SK-N-SH (cell line): ENCODE measurements at regions not wholly inside any gene's neighbourhood (a gene's known extent, or its start where the extent isn't known, plus 50 kb on each side); places are given as distances from the start of the nearest gene placed in this dataset.

ENCODE experiments used
- CTCF ChIA-PET: fragments of 300-600, 350-600 bp; formaldehyde crosslinking; extraction: SDS; loops from one replicate; lab custom pipeline; 2021; lab: Yijun Ruan, JAX
- POLR2A ChIA-PET: fragments of 350-600 bp; sonication (Branson Sonifier 250); formaldehyde crosslinking; extraction: SDS; loops from one replicate; lab custom pipeline; 2020; ENCODE audit warnings: antibody characterized with exemption, inconsistent platforms; lab: Yijun Ruan, JAX
- DNase-seq: peaks from one replicate; pipeline ENCODE4 v3.0.0; 2012
- H2AFZ ChIP-seq: fragments of 200-600 bp; sonication (generic); 2 replicates; pipeline ENCODE4 v1.8.1; 2016; ENCODE audit warnings: antibody characterized with exemption, mild to moderate bottlenecking, low read depth
- H3F3A ChIP-seq: fragments of 200-600 bp; sonication (generic); replicated peaks from 2 replicates; pipeline ENCODE3; 2016; ENCODE audit warnings: antibody characterized with exemption, mild to moderate bottlenecking; ENCODE audit not compliant: insufficient read depth
- H3K27ac ChIP-seq, 2 experiments: fragments of 200-500 bp in 1 of 2; fragments of 200-600 bp in 1 of 2; sonication (Bioruptor generic) in 1 of 2; sonication (generic), shearing (Covaris generic) in 1 of 2; 2 replicates each; pipeline versions ENCODE4 v1.5.1 to v1.6.1; 2014 to 2016; ENCODE audit warnings: low read depth in 2 of 2, inconsistent platforms in 1 of 2, low read length in 1 of 2, mild to moderate bottlenecking in 1 of 2, mixed read lengths in 1 of 2
- H3K27me3 ChIP-seq: fragments of 200-600 bp; sonication (generic), shearing (Covaris generic); 2 replicates; pipeline ENCODE4 v1.6.1; 2016; ENCODE audit warnings: mixed run types; ENCODE audit not compliant: insufficient read depth
- H3K36me3 ChIP-seq, 2 experiments: fragments of 200-500 bp in 1 of 2; fragments of 200-600 bp in 1 of 2; sonication (Bioruptor generic) in 1 of 2; sonication (generic) in 1 of 2; replicated peaks in 1 of 2; 2 replicates each; pipeline versions ENCODE3 to v1.5.1; 2014 to 2016; ENCODE audit warnings: low read length in 1 of 2, mild to moderate bottlenecking in 1 of 2; ENCODE audit not compliant: insufficient read depth in 2 of 2, control insufficient read depth in 1 of 2
- H3K4me1 ChIP-seq, 2 experiments: fragments of 200-500 bp in 1 of 2; fragments of 200-600 bp in 1 of 2; sonication (Bioruptor generic) in 1 of 2; sonication (generic), shearing (Covaris generic) in 1 of 2; 2 replicates each; pipeline versions ENCODE4 v1.5.1 to v1.6.1; 2014 to 2016; ENCODE audit warnings: low read depth in 1 of 2, low read length in 1 of 2, mixed run types in 1 of 2; ENCODE audit not compliant: insufficient read depth in 2 of 2, control insufficient read depth in 1 of 2
- H3K4me2 ChIP-seq: fragments of 200-600 bp; sonication (generic), shearing (Covaris generic); 2 replicates; pipeline ENCODE4 v1.6.1; 2017; ENCODE audit warnings: mixed run types
- H3K4me3 ChIP-seq, 2 experiments: fragments of 200-500 bp in 1 of 2; fragments of 200-600 bp in 1 of 2; sonication (Bioruptor generic) in 1 of 2; sonication (generic), shearing (Covaris generic) in 1 of 2; 2 replicates each; pipeline versions ENCODE4 v1.5.1 to v1.8.1; 2014 to 2016; ENCODE audit warnings: low read depth in 2 of 2, inconsistent platforms in 1 of 2, low read length in 1 of 2, mild to moderate bottlenecking in 1 of 2, mixed read lengths in 1 of 2, moderate library complexity in 1 of 2
- H3K79me2 ChIP-seq: fragments of 200-600 bp; sonication (generic); 2 replicates; pipeline ENCODE4 v1.8.1; 2017; ENCODE audit warnings: mild to moderate bottlenecking; ENCODE audit not compliant: insufficient read depth
- H3K9ac ChIP-seq: fragments of 200-600 bp; sonication (generic); 2 replicates; pipeline ENCODE4 v1.6.1; 2017; ENCODE audit warnings: mixed run types
- H3K9me2 ChIP-seq: fragments of 200-600 bp; sonication (generic); 2 replicates; pipeline ENCODE4 v1.6.1; 2017; ENCODE audit warnings: mixed run types
- H3K9me3 ChIP-seq: fragments of 200-600 bp; sonication (generic); 2 replicates; pipeline ENCODE4 v1.6.1; 2017; ENCODE audit warnings: mixed run types, mild to moderate bottlenecking, moderate library complexity
- H4K20me1 ChIP-seq: fragments of 200-600 bp; sonication (generic); 2 replicates; pipeline ENCODE4 v1.6.1; 2017; ENCODE audit warnings: mild to moderate bottlenecking, mixed run types; ENCODE audit not compliant: insufficient read depth
- ELF1 ChIP-seq: IDR thresholded peaks from 2 replicates; pipeline ENCODE4 v1.4.0; 2012
- EP300 ChIP-seq, 2 experiments: IDR thresholded peaks; 2 replicates each; pipeline versions ENCODE4 v1.4.0 to v1.6.1; 2012; ENCODE audit warnings: borderline replicate concordance in 1 of 2, low read depth in 1 of 2, low read length in 1 of 2
- EZH2phosphoT487 ChIP-seq: fragments of 200-600 bp; sonication (generic); IDR thresholded peaks from 2 replicates; pipeline ENCODE4 v1.6.1; 2017; ENCODE audit warnings: low read depth, mixed run types, mild to moderate bottlenecking, antibody characterized with exemption, moderate library complexity, borderline replicate concordance
- FOXM1 ChIP-seq: IDR thresholded peaks from 2 replicates; pipeline ENCODE4 v1.4.0; 2012; ENCODE audit warnings: low read depth, mild to moderate bottlenecking
- IRF3 ChIP-seq: fragments of 150-350 bp; IDR thresholded peaks from 2 replicates; pipeline ENCODE4 v1.6.1; 2016; ENCODE audit warnings: mild to moderate bottlenecking, low read depth, low read length
- MEF2A ChIP-seq: IDR thresholded peaks from 2 replicates; pipeline ENCODE4 v1.4.0; 2012; ENCODE audit warnings: low read depth, borderline replicate concordance
- NRF1 ChIP-seq: IDR thresholded peaks from 2 replicates; pipeline ENCODE4 v1.6.1; 2012; ENCODE audit warnings: low read depth, mild to moderate bottlenecking, low read length
- PBX3 ChIP-seq: IDR thresholded peaks from 2 replicates; pipeline ENCODE4; 2012
- POLR2AphosphoS5 ChIP-seq: IDR thresholded peaks from 2 replicates; pipeline ENCODE4 v1.6.1; 2012; ENCODE audit warnings: low read depth, low read length
- RCOR1 ChIP-seq: fragments of 150-350 bp; IDR thresholded peaks from 2 replicates; pipeline ENCODE4 v1.6.1; 2017; ENCODE audit warnings: antibody characterized with exemption, low read length
- RFX5 ChIP-seq: IDR thresholded peaks from 2 replicates; pipeline ENCODE4 v1.6.1; 2012; ENCODE audit warnings: mild to moderate bottlenecking, improper control_type of control experiment, low read length
- SMC3 ChIP-seq: IDR thresholded peaks from 2 replicates; pipeline ENCODE4 v1.6.1; 2012; ENCODE audit warnings: low read depth, low read length, improper control_type of control experiment
- TAF1 ChIP-seq: IDR thresholded peaks from 2 replicates; pipeline ENCODE4 v1.6.1; 2012; ENCODE audit warnings: low read depth, mild to moderate bottlenecking, low read length, moderate library complexity, borderline replicate concordance
- TEAD4 ChIP-seq: IDR thresholded peaks from 2 replicates; pipeline ENCODE4 v1.4.0; 2012; ENCODE audit warnings: mild to moderate bottlenecking, borderline replicate concordance; ENCODE audit not compliant: insufficient read depth
- USF2 ChIP-seq: fragments of 150-350 bp; IDR thresholded peaks from 2 replicates; pipeline ENCODE4 v1.6.1; 2017; ENCODE audit warnings: antibody characterized with exemption, low read length, low read depth, borderline replicate concordance
- YY1 ChIP-seq: IDR thresholded peaks from 2 replicates; pipeline ENCODE4 v1.4.0; 2012; ENCODE audit warnings: low read depth, mild to moderate bottlenecking
- ZBTB33 ChIP-seq: IDR thresholded peaks from 2 replicates; pipeline ENCODE4 v1.4.0; 2012; ENCODE audit warnings: low read depth, borderline replicate concordance
- WGBS: methylation state at CpG from one replicate; pipeline ENCODE4 v1.1.6; 2017; ENCODE audit warnings: low lambda C conversion rate; 5-methylcytosine and 5-hydroxymethylcytosine counted together

- TF ChIP-seq EZH2phosphoT487 (no peak), NRF1 (no peak), SMC3 (no peak), RCOR1 (no peak), FOXM1 (no peak), POLR2AphosphoS5 (no peak), RFX5 (no peak), PBX3 (no peak), ELF1 (no peak)
These were observed 142.2 kb upstream of the CACNA1E start (continued) for GRCh38 chr1:181341026-181341632.

GRCh38 chr1:181344091-181344490 lies 139.2 kb upstream of the CACNA1E start:
- Histone ChIP-seq H3K4me1 (no peaks in the 10 kb centered on the region), H3K9me3 (no peaks in the 10 kb centered on the region), H3K4me3 (no peak overlapping the region), H3K9me2 (no peaks in the 10 kb centered on the region), H3F3A (no peaks in the 10 kb centered on the region), H2AFZ (no peak overlapping the region), H3K27me3 (no peaks in the 10 kb centered on the region), H3K9ac (no peak overlapping the region), H3K36me3 (no peaks in the 10 kb centered on the region), H3K4me2 (no peak overlapping the region), H3K27ac (no peak overlapping the region), H3K79me2 (no peaks in the 10 kb centered on the region), H4K20me1 (no peaks in the 10 kb centered on the region)
- no peak for DNase-seq
- ChIA-PET POLR2A (no interaction called here), CTCF (interaction anchor here (1.0 kb wide), 1 partner anchor 81 kb away, joined by 3 read pairs; no protein-coding TSS in a partner anchor)
- TF ChIP-seq EP300 (IDR thresholded peaks at IDR 0.05; ENCODE audit: borderline replicate concordance in 1 of 2, low read depth in 1 of 2, low read length in 1 of 2) (no peak), TEAD4 (no peak), ZBTB33 (no peak), USF2 (no peak), POLR2AphosphoS5 (no peak), IRF3 (no peak), YY1 (no peak), NRF1 (no peak), TAF1 (no peak), MEF2A (no peak)
- WGBS = 71% methylated on average over 3 of the region's 3 CpGs
